ENCODE measurements at regions not wholly inside any gene's neighbourhood (a gene's known extent, or its start where the extent isn't known, plus 50 kb on each side); places are given as distances from the start of the nearest gene placed in this dataset.

GRCh38 chr10:2670864-2671263 lies 396.5 kb upstream of the PFKP start:
- TF ChIP-seq POLR2A (IDR thresholded peaks at IDR 0.05) (no peak), CTCF (IDR thresholded peaks at IDR 0.05) (no peak), EP300 (IDR thresholded peaks at IDR 0.05) (no peak)

All from suprapubic skin (tissue), 3 donors.